ENCODE measurements at regions not wholly inside any gene's neighbourhood (a gene's known extent, or its start where the extent isn't known, plus 50 kb on each side); places are given as distances from the start of the nearest gene placed in this dataset.
"Not testable (repeated sequence)": the region's sequence is repeated elsewhere in the genome, so short reads cannot be mapped to it uniquely, and the experiment has no call there.

- no peak for DNase-seq (ENCODE audit: low spot score)
These were observed 114.0 kb upstream of the PODXL start for GRCh38 chr7:131670406-131670805.

- no peak for DNase-seq (ENCODE audit: low spot score)
These were observed 111.3 kb upstream of the PODXL start for GRCh38 chr7:131667699-131668098.

- DNase-seq (ENCODE audit: low spot score): no peak
These were observed 108.6 kb upstream of the PODXL start for GRCh38 chr7:131665021-131665420.

GRCh38 chr7:131664570-131664969 lies 108.1 kb upstream of the PODXL start:
- DNase-seq (ENCODE audit: low spot score): no peak

- DNase-seq (ENCODE audit: low spot score): not testable (repeated sequence)
These were observed 106.0 kb upstream of the PODXL start for GRCh38 chr7:131662301-131662873.

- DNase-seq (ENCODE audit: low spot score): peak; percentile 61
These were observed 101.5 kb upstream of the PODXL start for GRCh38 chr7:131657881-131658280.

- DNase-seq (ENCODE audit: low spot score): no peak
These were observed 100.7 kb upstream of the PODXL start for GRCh38 chr7:131656980-131657723.

GRCh38 chr7:131655866-131656265 lies 99.4 kb upstream of the PODXL start:
- DNase-seq (ENCODE audit: low spot score): no peak

- DNase-seq (ENCODE audit: low spot score): no peak
These were observed 99.0 kb upstream of the PODXL start for GRCh38 chr7:131655447-131655846.

- peak; percentile 88 for DNase-seq (ENCODE audit: low spot score)
These were observed 98.4 kb upstream of the PODXL start for GRCh38 chr7:131654668-131655326.

- no peak for DNase-seq (ENCODE audit: low spot score)
These were observed 97.8 kb upstream of the PODXL start for GRCh38 chr7:131654249-131654558.

GRCh38 chr7:131653418-131654248 lies 97.2 kb upstream of the PODXL start:
- no peak for DNase-seq (ENCODE audit: low spot score)

- no peak for DNase-seq (ENCODE audit: low spot score)
These were observed 96.5 kb upstream of the PODXL start for GRCh38 chr7:131652934-131653333.

- no peak for DNase-seq (ENCODE audit: low spot score)
These were observed 95.8 kb upstream of the PODXL start for GRCh38 chr7:131652194-131652593.

GRCh38 chr7:131649879-131650278 lies 93.5 kb upstream of the PODXL start:
- no peak for DNase-seq (ENCODE audit: low spot score)

- DNase-seq (ENCODE audit: low spot score): no peak
These were observed 92.6 kb upstream of the PODXL start for GRCh38 chr7:131649003-131649541.

GRCh38 chr7:131648491-131648890 lies 92.1 kb upstream of the PODXL start:
- no peak for DNase-seq (ENCODE audit: low spot score)

- no peak for DNase-seq (ENCODE audit: low spot score)
These were observed 89.8 kb upstream of the PODXL start for GRCh38 chr7:131646203-131646602.

GRCh38 chr7:131642429-131642828 lies 86.0 kb upstream of the PODXL start:
- DNase-seq (ENCODE audit: low spot score): peak; percentile 95

- DNase-seq (ENCODE audit: low spot score): no peak
These were observed 84.3 kb upstream of the PODXL start for GRCh38 chr7:131640686-131641085.

- no peak for DNase-seq (ENCODE audit: low spot score)
These were observed 82.4 kb upstream of the PODXL start for GRCh38 chr7:131638641-131639430.

- no peak for DNase-seq (ENCODE audit: low spot score)
These were observed 81.4 kb upstream of the PODXL start for GRCh38 chr7:131637859-131638258.

Measured in kidney capillary endothelial cell (primary cell).